Stomach (tissue), 4 donors: ENCODE measurements at regions not wholly inside any gene's neighbourhood (a gene's known extent, or its start where the extent isn't known, plus 50 kb on each side); places are given as distances from the start of the nearest gene placed in this dataset.

Source experiments
- POLR2A ChIP-seq, 4 donors: fragments of 450-650 bp; IDR thresholded peaks; one replicate each; pipeline ENCODE4 v1.6.1; 2016; ENCODE audit warnings: antibody characterized with exemption in 4 of 4, control low read depth in 2 of 4, mild to moderate bottlenecking in 1 of 4, moderate library complexity in 1 of 4
- POLR2AphosphoS5 ChIP-seq, 3 donors: sonication (generic); formaldehyde crosslinking; IDR thresholded peaks; one replicate each; pipeline ENCODE4 v1.6.1; 2016; ENCODE audit warnings: antibody characterized with exemption in 3 of 3
- TF ChIP-seq, protein P1 (sequence below), 7 experiments: fragments of 450-650 bp in 4 of 7; fragments of 200-600 bp in 3 of 7; sonication (generic) in 3 of 7; IDR thresholded peaks; one replicate each; pipeline ENCODE4 v1.5.1; 2016 to 2019; ENCODE audit warnings: antibody characterized with exemption in 7 of 7, control low read depth in 2 of 7, mild to moderate bottlenecking in 1 of 7

DNA sequence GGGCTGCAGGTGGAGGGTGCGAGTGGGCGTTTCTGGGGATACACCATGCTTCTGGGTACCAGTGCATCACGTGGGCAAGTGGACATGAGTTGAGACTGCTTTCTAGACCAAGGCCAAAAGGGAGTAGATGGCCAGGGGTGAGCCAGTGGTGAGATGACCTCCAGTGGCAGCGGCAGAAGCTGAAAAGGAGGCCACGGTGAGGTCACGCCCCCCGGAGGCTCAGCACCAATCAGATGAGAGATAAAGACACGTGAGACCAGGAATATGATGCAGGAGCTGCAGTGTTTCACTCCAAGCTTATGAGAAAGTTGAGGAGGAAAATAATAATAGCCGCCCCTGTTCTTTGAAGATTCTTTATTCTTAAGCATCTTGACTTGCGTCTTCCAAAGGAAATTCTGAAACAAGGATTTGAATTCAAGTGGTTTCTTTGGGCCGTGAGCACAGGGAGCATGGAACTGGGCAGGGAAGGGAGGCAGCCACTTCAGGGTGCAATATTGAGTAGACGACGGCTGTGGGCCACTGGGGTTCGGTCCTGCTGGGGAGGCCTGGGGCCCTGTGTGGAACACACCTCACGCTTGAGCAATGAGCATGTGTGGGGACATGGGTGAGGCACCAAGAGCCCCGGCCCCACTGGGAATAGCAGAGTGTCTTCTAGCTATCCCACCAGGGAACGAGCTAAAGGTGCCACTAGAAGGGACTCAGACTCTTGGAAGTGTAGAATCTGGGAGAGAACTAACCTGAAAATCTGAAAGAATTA is 156.7 kb upstream of the LRFN2 start:
- TF ChIP-seq POLR2AphosphoS5 (IDR thresholded peaks at IDR 0.05), result no peak
- TF ChIP-seq, protein P1, sequence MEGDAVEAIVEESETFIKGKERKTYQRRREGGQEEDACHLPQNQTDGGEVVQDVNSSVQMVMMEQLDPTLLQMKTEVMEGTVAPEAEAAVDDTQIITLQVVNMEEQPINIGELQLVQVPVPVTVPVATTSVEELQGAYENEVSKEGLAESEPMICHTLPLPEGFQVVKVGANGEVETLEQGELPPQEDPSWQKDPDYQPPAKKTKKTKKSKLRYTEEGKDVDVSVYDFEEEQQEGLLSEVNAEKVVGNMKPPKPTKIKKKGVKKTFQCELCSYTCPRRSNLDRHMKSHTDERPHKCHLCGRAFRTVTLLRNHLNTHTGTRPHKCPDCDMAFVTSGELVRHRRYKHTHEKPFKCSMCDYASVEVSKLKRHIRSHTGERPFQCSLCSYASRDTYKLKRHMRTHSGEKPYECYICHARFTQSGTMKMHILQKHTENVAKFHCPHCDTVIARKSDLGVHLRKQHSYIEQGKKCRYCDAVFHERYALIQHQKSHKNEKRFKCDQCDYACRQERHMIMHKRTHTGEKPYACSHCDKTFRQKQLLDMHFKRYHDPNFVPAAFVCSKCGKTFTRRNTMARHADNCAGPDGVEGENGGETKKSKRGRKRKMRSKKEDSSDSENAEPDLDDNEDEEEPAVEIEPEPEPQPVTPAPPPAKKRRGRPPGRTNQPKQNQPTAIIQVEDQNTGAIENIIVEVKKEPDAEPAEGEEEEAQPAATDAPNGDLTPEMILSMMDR (IDR thresholded peaks at IDR 0.05), result no peak
- no peak for TF ChIP-seq POLR2A (IDR thresholded peaks at IDR 0.05)
